GM21528 (cell line): ENCODE measurements at regions not wholly inside any gene's neighbourhood (a gene's known extent, or its start where the extent isn't known, plus 50 kb on each side); places are given as distances from the start of the nearest gene placed in this dataset.

Experiments used
- ATAC-seq: cut with Tn5 transposase; IDR thresholded peaks from one replicate; pipeline ENCODE4 v1.9.1; 2021; ENCODE audit warnings: mild to moderate bottlenecking, moderate library complexity; ENCODE audit not compliant: unreplicated experiment, low FRiP score

- ATAC-seq: no peak
Observed at GRCh38 chr4:123952530-123953274, 556.1 kb downstream of the SPRY1 start.

- ATAC-seq: no peak
Observed at GRCh38 chr4:123953566-123953965, 557.0 kb downstream of the SPRY1 start.

- no peak for ATAC-seq
Observed at GRCh38 chr4:123954220-123954619, 557.6 kb downstream of the SPRY1 start.

GRCh38 chr4:123955167-123955800 lies 558.7 kb downstream of the SPRY1 start:
- no peak for ATAC-seq

- ATAC-seq: no peak
Observed at GRCh38 chr4:123956204-123956603, 559.6 kb downstream of the SPRY1 start.

GRCh38 chr4:123966990-123967769 lies 570.6 kb downstream of the SPRY1 start:
- no peak for ATAC-seq

- no peak for ATAC-seq
Observed at GRCh38 chr4:123972031-123972430, 575.4 kb downstream of the SPRY1 start.

- ATAC-seq: no peak
Observed at GRCh38 chr4:123974386-123975149, 578.0 kb downstream of the SPRY1 start.

GRCh38 chr4:123976285-123976684 lies 579.7 kb downstream of the SPRY1 start:
- no peak for ATAC-seq

- no peak for ATAC-seq
Observed at GRCh38 chr4:123976819-123977218, 580.2 kb downstream of the SPRY1 start.

- no peak for ATAC-seq
Observed at GRCh38 chr4:123977641-123978081, 581.1 kb downstream of the SPRY1 start.

GRCh38 chr4:123978637-123979036 lies 582.0 kb downstream of the SPRY1 start:
- no peak for ATAC-seq

GRCh38 chr4:123980736-123981300 lies 584.2 kb downstream of the SPRY1 start:
- no peak for ATAC-seq

- ATAC-seq: no peak
Observed at GRCh38 chr4:123984886-123985285, 588.3 kb downstream of the SPRY1 start.

- no peak for ATAC-seq
Observed at GRCh38 chr4:123986268-123986798, 589.7 kb downstream of the SPRY1 start.

- ATAC-seq: no peak
Observed at GRCh38 chr4:123987408-123987807, 590.8 kb downstream of the SPRY1 start.

- no peak for ATAC-seq
Observed at GRCh38 chr4:123990310-123990870, 593.8 kb downstream of the SPRY1 start.

- ATAC-seq: no peak
Observed at GRCh38 chr4:123994917-123995316, 598.3 kb downstream of the SPRY1 start.

GRCh38 chr4:123995936-123996335 lies 599.3 kb downstream of the SPRY1 start:
- ATAC-seq: no peak
